ENCODE measurements at regions not wholly inside any gene's neighbourhood (a gene's known extent, or its start where the extent isn't known, plus 50 kb on each side); places are given as distances from the start of the nearest gene placed in this dataset.

- H3K4me1 ChIP-seq, result no peaks in the 10 kb centered on the region
- H3K9me3 ChIP-seq, result no peaks in the 10 kb centered on the region
- H3K27me3 ChIP-seq, result no peaks in the 10 kb centered on the region
- DNase-seq (no peak), ATAC-seq (peak; percentile 78)
- no peaks in the 10 kb centered on the region for H3K36me3 ChIP-seq
- TF ChIP-seq CTCF (IDR thresholded peaks at IDR 0.05), result no peak
- H3K4me3 ChIP-seq, result no peak overlapping the region
- no peak overlapping the region for H3K27ac ChIP-seq
- intact Hi-C loops (cut with DNase I), result no loop called here
These were observed 420.7 kb downstream of the ZNF385D start for GRCh38 chr3:21330293-21330692.

- intact Hi-C loops (cut with DNase I), result no loop called here
- TF ChIP-seq CTCF (IDR thresholded peaks at IDR 0.05), result no peak
- Histone ChIP-seq H3K27ac (no peak overlapping the region), H3K9me3 (no peaks in the 10 kb centered on the region), H3K4me3 (no peak overlapping the region), H3K36me3 (no peaks in the 10 kb centered on the region), H3K4me1 (no peaks in the 10 kb centered on the region), H3K27me3 (no peaks in the 10 kb centered on the region)
- ATAC-seq (no peak), DNase-seq (peak in 1 of 4 donors; percentile 21)
These were observed 422.2 kb downstream of the ZNF385D start for GRCh38 chr3:21328711-21329390.

- Histone ChIP-seq H3K27ac (no peak overlapping the region), H3K9me3 (no peaks in the 10 kb centered on the region), H3K4me1 (no peaks in the 10 kb centered on the region), H3K27me3 (no peaks in the 10 kb centered on the region), H3K4me3 (no peak overlapping the region), H3K36me3 (no peaks in the 10 kb centered on the region)
- intact Hi-C loops (cut with DNase I), result no loop called here
- TF ChIP-seq CTCF (IDR thresholded peaks at IDR 0.05), result no peak
- DNase-seq (no peak), ATAC-seq (peak; percentile 41)
These were observed 424.1 kb downstream of the ZNF385D start for GRCh38 chr3:21326704-21327475.

GRCh38 chr3:21314688-21315087 is 436.3 kb downstream of the ZNF385D start:
- TF ChIP-seq CTCF (IDR thresholded peaks at IDR 0.05), result no peak
- Histone ChIP-seq H3K27me3 (no peaks in the 10 kb centered on the region), H3K4me1 (no peaks in the 10 kb centered on the region), H3K9me3 (no peaks in the 10 kb centered on the region), H3K4me3 (no peak overlapping the region), H3K36me3 (no peaks in the 10 kb centered on the region), H3K27ac (no peak overlapping the region)
- intact Hi-C loops (cut with DNase I), result no loop called here
- DNase-seq, result no peak
- ATAC-seq, result no peak

GRCh38 chr3:21310891-21311290 is 440.1 kb downstream of the ZNF385D start:
- no peaks in the 10 kb centered on the region for H3K4me1 ChIP-seq
- H3K9me3 ChIP-seq, result peaks cover 0 to 3% of the 10 kb centered on the region in 2 donors
- no peaks in the 10 kb centered on the region for H3K27me3 ChIP-seq
- H3K36me3 ChIP-seq, result no peaks in the 10 kb centered on the region
- TF ChIP-seq CTCF (IDR thresholded peaks at IDR 0.05), result no peak
- intact Hi-C loops (cut with DNase I), result no loop called here
- no peak for DNase-seq
- H3K27ac ChIP-seq, result no peak overlapping the region
- no peak for ATAC-seq
- no peak overlapping the region for H3K4me3 ChIP-seq

Data from left lung (tissue), 4 donors.